Right cardiac atrium (tissue), 5 donors: ENCODE measurements at regions not wholly inside any gene's neighbourhood (a gene's known extent, or its start where the extent isn't known, plus 50 kb on each side); places are given as distances from the start of the nearest gene placed in this dataset.

Experiments
- ATAC-seq, 2 donors: fragments of 200-7000 bp; cut with Tn5 transposase; one replicate each; pipeline versions ENCODE4 v1.8.0 to v1.9.1; 2020; ENCODE audit warnings: moderate library complexity in 2 of 2, mild to moderate bottlenecking in 1 of 2
- DNase-seq, 3 donors: peaks; one replicate each; pipeline ENCODE4 v3.0.0-alpha.2; 2020
- H3K27ac ChIP-seq: one replicate; pipeline ENCODE4 v1.5.1; 2013; ENCODE audit warnings: mild to moderate bottlenecking, low read length, control low read depth, moderate library complexity
- H3K27me3 ChIP-seq: one replicate; pipeline ENCODE4 v1.6.1; 2013; ENCODE audit not compliant: control insufficient read depth, insufficient read depth
- H3K4me1 ChIP-seq: one replicate; pipeline ENCODE4 v1.6.1; 2013; ENCODE audit warnings: low read length; ENCODE audit not compliant: control insufficient read depth, insufficient read depth
- H3K4me3 ChIP-seq: one replicate; pipeline ENCODE4 v1.5.1; 2013; ENCODE audit warnings: low read length, control low read depth
- H3K9me3 ChIP-seq: one replicate; pipeline ENCODE4 v1.6.1; 2013; ENCODE audit warnings: low read length; ENCODE audit not compliant: control insufficient read depth
- WGBS: extraction: QIAGEN DNeasy Blood & Tissue Kit; methylation state at CpG from one replicate; pipeline ENCODE4 v1.1.7; 2013; 5-methylcytosine and 5-hydroxymethylcytosine counted together
- intact Hi-C, 4 donors: fragments of 100-400 bp; cut with DNase I; formaldehyde crosslinking; loops; one replicate each; pipeline versions ENCODE4 v1.11.0 to v1.14.0; 2022 to 2023
- donor health status: healthy with polysubstance abuse.
- donor health status: DM: no; HTN: yes; CAD: no.
- donor health status: DM: no; HTN: no; CAD: no.
- donor health status: DM: no; HTN: yes; CAD: no; lungs with severe emphysema.
- donor health status: DM: yes; HTN: yes; CAD: no.

- ATAC-seq (no peak), DNase-seq (no peak)
- H3K27ac ChIP-seq = no peak overlapping the region
- no peaks in the 10 kb centered on the region for H3K9me3 ChIP-seq
- WGBS = 80% methylated on average over 2 of the region's 2 CpGs
- no peak overlapping the region for H3K4me3 ChIP-seq
- no peaks in the 10 kb centered on the region for H3K27me3 ChIP-seq
- H3K4me1 ChIP-seq = no peaks in the 10 kb centered on the region
- intact Hi-C loops = no loop called here
These were observed 239.0 kb upstream of the GLRA2 start for GRCh38 chrX:14290335-14290734.

GRCh38 chrX:14274691-14275090, 245.0 kb upstream of the GEMIN8 start:
- Histone ChIP-seq H3K4me1 (no peaks in the 10 kb centered on the region), H3K27me3 (no peaks in the 10 kb centered on the region), H3K27ac (no peak overlapping the region), H3K4me3 (no peak overlapping the region), H3K9me3 (no peaks in the 10 kb centered on the region)
- DNase-seq (no peak), ATAC-seq (no peak)
- 31% methylated on average over 1 of the region's 1 CpG for WGBS
- intact Hi-C loops = no loop called here

GRCh38 chrX:14267216-14267615, 237.5 kb upstream of the GEMIN8 start:
- DNase-seq (no peak), ATAC-seq (no peak)
- intact Hi-C loops = no loop called here
- no peak overlapping the region for H3K27ac ChIP-seq
- no peaks in the 10 kb centered on the region for H3K27me3 ChIP-seq
- H3K4me3 ChIP-seq = no peak overlapping the region
- H3K4me1 ChIP-seq = no peaks in the 10 kb centered on the region
- H3K9me3 ChIP-seq = no peaks in the 10 kb centered on the region

- Histone ChIP-seq H3K4me3 (no peak overlapping the region), H3K4me1 (no peaks in the 10 kb centered on the region), H3K27ac (no peak overlapping the region), H3K9me3 (no peaks in the 10 kb centered on the region), H3K27me3 (no peaks in the 10 kb centered on the region)
- WGBS = 85% methylated on average over 1 of the region's 1 CpG
- intact Hi-C loops = no loop called here
- ATAC-seq = no peak
- no peak for DNase-seq
These were observed 237.0 kb upstream of the GEMIN8 start for GRCh38 chrX:14266705-14267104.

- 46% methylated on average over 33 of the region's 33 CpGs for WGBS
- ATAC-seq = no peak
- intact Hi-C loops = no loop called here
These were observed 214.1 kb upstream of the GEMIN8 start for GRCh38 chrX:14243823-14244222.

GRCh38 chrX:14235004-14235403, 205.3 kb upstream of the GEMIN8 start:
- H3K4me1 ChIP-seq = no peaks in the 10 kb centered on the region
- no peaks in the 10 kb centered on the region for H3K9me3 ChIP-seq
- 59% methylated on average over 3 of the region's 3 CpGs for WGBS
- no peak overlapping the region for H3K4me3 ChIP-seq
- no peaks in the 10 kb centered on the region for H3K27me3 ChIP-seq
- H3K27ac ChIP-seq = no peak overlapping the region
- intact Hi-C loops = no loop called here
- DNase-seq (no peak), ATAC-seq (no peak)

More at GRCh38 chrX:14243823-14244222, 214.1 kb upstream of the GEMIN8 start:
- H3K9me3 ChIP-seq = no peaks in the 10 kb centered on the region
- no peak overlapping the region for H3K4me3 ChIP-seq
- H3K27ac ChIP-seq = no peak overlapping the region
- peak in 1 of 3 donors; percentile 3 for DNase-seq
- no peaks in the 10 kb centered on the region for H3K4me1 ChIP-seq
- no peaks in the 10 kb centered on the region for H3K27me3 ChIP-seq

GRCh38 chrX:14232688-14233087, 203.0 kb upstream of the GEMIN8 start:
- H3K27ac ChIP-seq = no peak overlapping the region
- 66% methylated on average over 4 of the region's 4 CpGs for WGBS
- no peaks in the 10 kb centered on the region for H3K9me3 ChIP-seq
- H3K4me3 ChIP-seq = no peak overlapping the region
- ATAC-seq = no peak
- no peaks in the 10 kb centered on the region for H3K27me3 ChIP-seq
- H3K4me1 ChIP-seq = no peaks in the 10 kb centered on the region
- intact Hi-C loops = no loop called here
- no peak for DNase-seq

GRCh38 chrX:14228611-14229010, 198.9 kb upstream of the GEMIN8 start:
- H3K27me3 ChIP-seq = no peaks in the 10 kb centered on the region
- no peak for DNase-seq
- WGBS = 86% methylated on average over 2 of the region's 2 CpGs
- H3K9me3 ChIP-seq = no peaks in the 10 kb centered on the region
- no peaks in the 10 kb centered on the region for H3K4me1 ChIP-seq
- no peak for ATAC-seq
- no peak overlapping the region for H3K27ac ChIP-seq
- intact Hi-C loops = no loop called here
- no peak overlapping the region for H3K4me3 ChIP-seq

- Histone ChIP-seq H3K4me3 (no peak overlapping the region), H3K4me1 (no peaks in the 10 kb centered on the region), H3K27ac (no peak overlapping the region), H3K27me3 (no peaks in the 10 kb centered on the region), H3K9me3 (no peaks in the 10 kb centered on the region)
- 71% methylated on average over 4 of the region's 4 CpGs for WGBS
- intact Hi-C loops = no loop called here
- ATAC-seq (no peak), DNase-seq (no peak)
These were observed 190.8 kb upstream of the GEMIN8 start for GRCh38 chrX:14220386-14220944.

GRCh38 chrX:14209034-14209433, 179.3 kb upstream of the GEMIN8 start:
- no peaks in the 10 kb centered on the region for H3K27me3 ChIP-seq
- ATAC-seq (no peak), DNase-seq (no peak)
- no peak overlapping the region for H3K4me3 ChIP-seq
- no peak overlapping the region for H3K27ac ChIP-seq
- no peaks in the 10 kb centered on the region for H3K9me3 ChIP-seq
- intact Hi-C loops = no loop called here
- H3K4me1 ChIP-seq = no peaks in the 10 kb centered on the region
- 32% methylated on average over 3 of the region's 3 CpGs for WGBS

- ATAC-seq = no peak
- Histone ChIP-seq H3K9me3 (no peaks in the 10 kb centered on the region), H3K4me1 (no peaks in the 10 kb centered on the region), H3K4me3 (no peak overlapping the region), H3K27me3 (no peaks in the 10 kb centered on the region), H3K27ac (no peak overlapping the region)
- no peak for DNase-seq
- intact Hi-C loops = no loop called here
- WGBS = 73% methylated on average over 1 of the region's 1 CpG
These were observed 165.0 kb upstream of the GEMIN8 start for GRCh38 chrX:14194711-14195110.

GRCh38 chrX:14193547-14193946, 163.9 kb upstream of the GEMIN8 start:
- ATAC-seq (no peak), DNase-seq (no peak)
- no peaks in the 10 kb centered on the region for H3K4me1 ChIP-seq

More at GRCh38 chrX:14193547-14193946, 163.9 kb upstream of the GEMIN8 start:
- Histone ChIP-seq H3K27ac (no peak overlapping the region), H3K27me3 (no peaks in the 10 kb centered on the region), H3K4me3 (no peak overlapping the region), H3K9me3 (no peaks in the 10 kb centered on the region)
- 92% methylated on average over 1 of the region's 1 CpG for WGBS
- intact Hi-C loops = no loop called here
